ENCODE measurements at regions not wholly inside any gene's neighbourhood (a gene's known extent, or its start where the extent isn't known, plus 50 kb on each side); places are given as distances from the start of the nearest gene placed in this dataset.

GRCh38 chr6:84414531-84414930, 187.1 kb upstream of the CEP162 start:
- Mint-ChIP-seq H3K9me3 (ENCODE audit: unreplicated experiment) (no peaks in the 10 kb centered on the region), H3K4me1 (ENCODE audit: low read depth, unreplicated experiment) (no peaks in the 10 kb centered on the region), H3K27ac (ENCODE audit: unreplicated experiment) (no peak overlapping the region), H3K36me3 (ENCODE audit: insufficient read depth, unreplicated experiment) (no peaks in the 10 kb centered on the region), H3K4me3 (ENCODE audit: unreplicated experiment) (no peak overlapping the region), H3K27me3 (ENCODE audit: insufficient read depth, unreplicated experiment) (no peaks in the 10 kb centered on the region)
- DNase-seq = no peak
- no peaks in the 10 kb centered on the region for H3K9me3 ChIP-seq
- H3K27me3 ChIP-seq (replicated peaks; ENCODE audit: control insufficient read depth, insufficient read depth, low read length) = no peaks in the 10 kb centered on the region
- TF ChIP-seq CTCF (IDR thresholded peaks at IDR 0.05; ENCODE audit: insufficient read depth in 1 of 2, low read depth in 1 of 2, low read length in 1 of 2, severe bottlenecking in 1 of 2, unreplicated experiment in 1 of 2) = no peak
- ChIA-PET CTCF (interaction anchor here (0.5 kb wide), 1 partner anchor 221 kb away, joined by 3 read pairs; no protein-coding TSS in a partner anchor), POLR2A (interaction anchor here (0.5 kb wide), 1 partner anchor 97 kb away, joined by 3 read pairs; no protein-coding TSS in a partner anchor)
- intact Hi-C loops (cut with micrococcal nuclease; ENCODE audit: unreplicated experiment) = no loop called here
- no peak overlapping the region for H3K4me3 ChIP-seq (ENCODE audit: low read depth, low read length)
- no peaks in the 10 kb centered on the region for H3K36me3 ChIP-seq (ENCODE audit: control insufficient read depth, insufficient read depth, low read length)
- no TSS peak for BruUV-seq (replicated peaks)
- no peaks in the 10 kb centered on the region for H3K4me1 ChIP-seq

GRCh38 chr6:84411060-84411629, 183.7 kb upstream of the CEP162 start:
- H3K4me3 Mint-ChIP-seq (ENCODE audit: unreplicated experiment) = no peak overlapping the region
- Histone ChIP-seq H3K4me1 (no peaks in the 10 kb centered on the region), H3K9me3 (no peaks in the 10 kb centered on the region), H3K4me3 (ENCODE audit: low read depth, low read length) (no peak overlapping the region), H3K36me3 (ENCODE audit: control insufficient read depth, insufficient read depth, low read length) (no peaks in the 10 kb centered on the region), H3K27me3 (replicated peaks; ENCODE audit: control insufficient read depth, insufficient read depth, low read length) (no peaks in the 10 kb centered on the region)
- no peaks in the 10 kb centered on the region for H3K36me3 Mint-ChIP-seq (ENCODE audit: insufficient read depth, unreplicated experiment)
- no peaks in the 10 kb centered on the region for H3K9me3 Mint-ChIP-seq (ENCODE audit: unreplicated experiment)
- ChIA-PET POLR2A (no interaction called here), CTCF (no interaction called here)
- no peak for DNase-seq
- H3K4me1 Mint-ChIP-seq (ENCODE audit: low read depth, unreplicated experiment) = no peaks in the 10 kb centered on the region
- intact Hi-C loops (cut with micrococcal nuclease; ENCODE audit: unreplicated experiment) = no loop called here
- no TSS peak for BruUV-seq (replicated peaks)
- H3K27ac Mint-ChIP-seq (ENCODE audit: unreplicated experiment) = no peak overlapping the region
- no peaks in the 10 kb centered on the region for H3K27me3 Mint-ChIP-seq (ENCODE audit: insufficient read depth, unreplicated experiment)
- TF ChIP-seq CTCF (IDR thresholded peaks at IDR 0.05; ENCODE audit: insufficient read depth in 1 of 2, low read depth in 1 of 2, low read length in 1 of 2, severe bottlenecking in 1 of 2, unreplicated experiment in 1 of 2) = no peak

GRCh38 chr6:84409911-84410310, 182.5 kb upstream of the CEP162 start:
- POLR2A ChIA-PET = no interaction called here
- Mint-ChIP-seq H3K4me3 (ENCODE audit: unreplicated experiment) (no peak overlapping the region), H3K27me3 (ENCODE audit: insufficient read depth, unreplicated experiment) (no peaks in the 10 kb centered on the region), H3K27ac (ENCODE audit: unreplicated experiment) (no peak overlapping the region), H3K4me1 (ENCODE audit: low read depth, unreplicated experiment) (no peaks in the 10 kb centered on the region), H3K36me3 (ENCODE audit: insufficient read depth, unreplicated experiment) (no peaks in the 10 kb centered on the region), H3K9me3 (ENCODE audit: unreplicated experiment) (no peaks in the 10 kb centered on the region)
- TF ChIP-seq CTCF (IDR thresholded peaks at IDR 0.05; ENCODE audit: insufficient read depth in 1 of 2, low read depth in 1 of 2, low read length in 1 of 2, severe bottlenecking in 1 of 2, unreplicated experiment in 1 of 2) = no peak
- intact Hi-C loops (cut with micrococcal nuclease; ENCODE audit: unreplicated experiment) = no loop called here
- Histone ChIP-seq H3K4me1 (no peaks in the 10 kb centered on the region), H3K4me3 (ENCODE audit: low read depth, low read length) (no peak overlapping the region), H3K27me3 (replicated peaks; ENCODE audit: control insufficient read depth, insufficient read depth, low read length) (no peaks in the 10 kb centered on the region), H3K9me3 (no peaks in the 10 kb centered on the region), H3K36me3 (ENCODE audit: control insufficient read depth, insufficient read depth, low read length) (no peaks in the 10 kb centered on the region)
- no TSS peak for BruUV-seq (replicated peaks)
- CTCF ChIA-PET = no interaction called here
- no peak for DNase-seq

All from Caco-2 (cell line).